GM21423 (cell line): ENCODE measurements at regions not wholly inside any gene's neighbourhood (a gene's known extent, or its start where the extent isn't known, plus 50 kb on each side); places are given as distances from the start of the nearest gene placed in this dataset.

Source experiments
- ATAC-seq: cut with Tn5 transposase; IDR thresholded peaks from one replicate; pipeline ENCODE4 v1.9.1; 2021; ENCODE audit warnings: mild to moderate bottlenecking, moderate library complexity; ENCODE audit not compliant: unreplicated experiment

DNA sequence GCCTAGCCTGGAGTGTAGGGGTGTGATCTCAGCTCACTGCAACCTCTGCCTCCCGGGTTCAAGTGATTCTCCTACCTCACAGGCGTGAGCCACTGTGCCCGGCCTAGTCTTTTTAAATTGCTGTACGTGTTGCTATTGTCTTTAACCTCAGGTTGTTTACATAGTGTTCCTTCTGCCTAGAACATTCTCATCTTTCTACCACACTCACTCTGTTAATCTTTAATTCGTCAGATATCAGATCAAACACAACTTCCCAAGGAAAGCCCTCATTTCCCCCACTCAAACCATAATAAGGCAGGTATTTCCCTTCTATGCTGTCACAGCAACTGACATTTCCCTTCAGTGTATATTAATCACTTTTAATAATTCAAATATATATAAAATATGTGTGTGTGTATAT is 1310.0 kb upstream of the C9orf72 start:
- no peak for ATAC-seq

DNA sequence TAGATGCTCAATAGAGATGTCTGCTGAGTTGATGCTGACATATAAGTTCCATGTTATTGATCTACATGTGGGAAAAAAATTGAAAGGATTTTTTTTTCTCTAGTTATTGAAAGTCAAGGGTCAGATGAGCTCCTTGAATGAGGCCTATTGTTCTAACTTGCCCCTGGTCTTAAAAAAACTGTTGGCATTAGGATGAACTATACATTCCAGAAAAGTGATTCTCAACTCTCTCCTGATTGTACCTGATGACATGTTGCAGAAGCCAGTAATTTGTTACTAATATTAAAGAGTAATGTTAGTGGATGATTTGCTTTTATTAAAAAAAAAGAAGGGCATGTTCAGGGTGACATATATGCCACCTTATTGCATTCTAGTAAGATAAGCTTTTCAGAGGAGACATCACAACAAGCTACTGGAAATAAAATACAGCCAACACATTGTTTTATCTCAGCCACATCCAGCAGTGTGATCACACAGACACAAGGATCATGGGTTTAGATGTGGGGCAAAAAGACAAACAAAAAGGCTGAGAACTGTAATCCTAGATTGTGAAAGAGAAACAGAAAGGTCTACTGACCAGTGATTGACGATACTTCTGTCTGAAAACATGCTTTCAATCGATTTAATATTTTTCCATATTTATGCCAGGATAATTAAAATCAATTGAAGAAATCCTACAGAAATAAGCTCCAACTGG is 1314.1 kb upstream of the C9orf72 start:
- ATAC-seq: no peak

DNA sequence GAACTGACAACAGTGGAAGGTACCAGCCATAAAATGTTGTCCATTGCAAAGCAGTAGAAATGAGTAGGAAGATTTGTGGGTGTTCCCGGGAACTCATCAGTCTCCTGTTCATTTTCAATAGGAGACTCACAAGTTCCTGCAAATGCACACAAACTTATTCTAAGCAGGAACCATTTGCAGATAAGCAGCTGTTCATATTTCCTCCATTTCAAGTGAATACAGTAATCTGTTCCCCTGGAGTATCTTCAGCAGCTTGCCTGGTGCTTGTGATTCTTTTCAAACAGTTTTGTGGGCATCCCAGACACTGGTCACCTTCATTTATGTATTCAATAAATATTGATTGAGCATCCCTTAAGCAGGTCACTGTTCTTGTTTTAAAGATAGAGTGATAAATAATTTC is 1315.5 kb upstream of the C9orf72 start:
- ATAC-seq: no peak

DNA sequence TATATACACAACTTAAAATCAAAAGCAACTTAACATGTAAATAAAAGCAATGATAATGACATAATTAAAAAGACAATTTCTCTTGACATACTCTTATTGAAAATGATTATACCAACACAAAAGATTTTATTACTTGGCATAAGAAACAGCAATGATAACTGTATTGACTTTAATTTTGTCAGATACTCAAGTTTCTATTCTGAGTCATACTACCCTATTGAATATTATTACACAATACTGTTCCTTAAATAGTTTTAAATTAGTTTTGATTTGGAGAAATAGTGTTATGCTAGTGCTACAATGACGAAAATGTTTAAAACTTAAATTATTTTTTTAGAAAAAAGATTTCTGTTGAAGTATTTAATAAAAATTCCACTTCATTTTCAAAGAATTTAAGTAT is 1319.3 kb upstream of the C9orf72 start:
- ATAC-seq: no peak

DNA sequence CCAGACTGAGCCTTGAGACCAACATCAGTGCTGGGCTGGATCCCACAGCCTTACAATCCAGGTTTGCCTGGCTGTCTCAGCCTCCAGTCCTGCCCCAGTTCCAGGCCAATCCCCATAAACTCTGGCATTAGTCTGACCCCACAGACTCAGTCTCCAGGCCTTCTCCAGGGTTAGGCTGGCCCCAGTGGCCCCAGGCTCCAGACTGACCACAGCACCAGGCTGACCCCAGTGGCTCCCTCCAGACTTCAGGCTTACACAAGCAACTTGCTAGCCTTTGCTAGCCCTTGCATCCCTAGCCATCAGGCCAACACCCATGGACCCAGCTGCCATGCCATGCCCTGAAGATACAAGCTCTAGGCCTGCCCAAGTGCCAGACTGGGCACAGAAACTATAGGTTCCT is 1326.0 kb upstream of the C9orf72 start:
- ATAC-seq: no peak

DNA sequence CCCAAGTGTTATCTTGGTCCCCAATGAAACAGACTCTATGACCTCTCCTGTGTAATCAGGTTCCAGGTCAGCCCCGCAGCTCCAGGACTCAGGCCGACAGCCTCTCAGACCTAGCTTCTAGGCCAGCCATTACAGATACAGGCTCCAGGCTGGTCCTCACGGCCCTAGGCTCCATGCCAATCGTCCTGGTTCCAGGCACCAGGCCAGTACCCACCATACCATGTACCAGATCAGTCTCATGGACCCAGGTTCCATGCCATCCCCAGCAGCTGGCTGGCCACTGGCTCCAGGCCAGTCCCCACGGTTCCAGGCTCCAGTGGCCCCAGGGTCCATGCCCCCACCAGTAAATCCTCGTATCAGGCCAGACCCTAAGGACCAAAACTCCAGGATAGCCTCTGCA is 1326.6 kb upstream of the C9orf72 start:
- ATAC-seq: no peak

DNA sequence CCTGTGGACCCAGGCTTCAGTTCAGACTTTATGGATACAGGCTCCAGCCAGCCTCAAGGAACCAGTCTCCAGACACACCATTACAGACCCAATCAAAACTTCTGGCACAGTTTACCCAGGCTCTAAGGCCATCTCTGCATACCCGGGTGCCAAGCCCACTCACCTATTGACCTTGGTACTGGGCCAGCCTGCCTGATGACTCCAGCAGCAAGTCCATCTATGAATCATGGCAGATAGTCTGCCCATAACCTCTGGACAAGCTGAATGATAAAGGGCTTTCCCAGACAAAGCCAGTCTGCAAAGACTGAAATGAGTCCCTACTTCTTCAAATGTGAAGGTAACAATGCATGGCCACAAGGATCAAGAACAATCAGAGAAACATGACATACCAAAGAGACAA is 1327.1 kb upstream of the C9orf72 start:
- ATAC-seq: no peak

DNA sequence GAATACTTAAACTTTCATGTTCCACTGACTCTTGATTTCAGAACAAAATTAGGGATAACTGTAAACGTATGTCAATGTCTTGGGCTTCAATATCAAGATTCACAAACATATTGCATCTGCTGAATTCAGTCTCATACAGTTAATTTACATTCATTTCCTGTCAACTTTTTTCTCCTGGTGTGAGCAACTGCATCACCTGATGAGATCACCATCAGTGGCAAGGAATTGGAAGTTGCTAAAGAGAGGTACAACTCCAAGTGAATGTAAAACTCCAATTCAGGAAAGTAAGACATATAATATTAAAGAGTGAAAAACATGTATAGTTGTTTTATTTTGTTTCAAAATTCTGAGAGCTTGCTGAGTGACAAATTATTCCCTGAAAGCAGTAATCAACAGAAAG is 1336.2 kb upstream of the C9orf72 start:
- no peak for ATAC-seq

DNA sequence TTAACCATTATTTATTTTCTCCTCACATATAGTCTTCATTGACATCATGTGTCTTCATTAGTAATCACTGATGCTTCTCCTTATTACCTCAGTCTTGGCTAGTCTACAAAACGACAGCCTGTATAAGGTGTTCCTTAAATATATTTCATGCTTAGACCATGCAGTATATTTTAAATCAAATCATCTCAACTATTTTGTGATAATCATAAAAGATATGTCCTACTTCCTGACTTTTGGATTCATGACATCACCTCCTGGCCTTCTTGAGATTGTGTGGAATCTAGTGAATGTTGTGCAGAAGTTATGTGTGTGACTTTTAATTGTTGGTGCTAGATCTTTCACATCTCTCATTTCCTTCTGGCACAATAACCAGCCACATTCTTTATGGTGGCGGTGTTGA is 1339.3 kb upstream of the C9orf72 start:
- no peak for ATAC-seq

DNA sequence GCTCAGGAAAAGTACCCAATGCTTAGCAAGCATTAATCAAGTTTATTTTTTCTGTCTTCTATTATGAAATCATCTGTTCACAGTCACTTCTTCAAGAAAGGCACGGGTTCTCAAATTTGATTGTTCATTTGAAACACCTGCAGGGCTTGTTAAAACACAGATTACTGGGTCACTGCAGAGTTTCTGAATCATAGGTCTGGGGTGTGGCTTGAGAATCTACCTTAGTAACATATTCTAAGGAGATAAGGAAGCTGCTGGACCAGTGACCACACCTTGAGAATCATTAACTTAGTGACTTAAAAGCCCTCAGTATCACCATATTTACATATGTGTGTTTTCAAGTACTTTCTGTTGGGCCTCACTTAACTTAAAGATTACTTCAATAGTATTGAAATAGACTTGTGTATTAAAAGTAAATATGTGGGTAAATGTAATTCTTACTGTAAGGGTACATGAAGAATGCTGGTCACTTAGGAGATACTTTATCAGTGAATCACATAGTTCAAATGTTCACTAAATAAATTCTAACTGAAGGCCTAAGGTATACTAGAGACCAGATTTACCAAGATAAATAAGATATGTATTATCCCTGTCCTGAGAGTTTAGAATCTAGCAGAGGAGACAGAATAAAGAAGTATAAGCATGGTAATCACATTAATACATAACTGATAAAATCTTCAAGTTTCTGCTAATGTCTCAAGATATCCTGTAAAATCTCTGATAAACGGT is 1342.1 kb upstream of the C9orf72 start:
- ATAC-seq: no peak

DNA sequence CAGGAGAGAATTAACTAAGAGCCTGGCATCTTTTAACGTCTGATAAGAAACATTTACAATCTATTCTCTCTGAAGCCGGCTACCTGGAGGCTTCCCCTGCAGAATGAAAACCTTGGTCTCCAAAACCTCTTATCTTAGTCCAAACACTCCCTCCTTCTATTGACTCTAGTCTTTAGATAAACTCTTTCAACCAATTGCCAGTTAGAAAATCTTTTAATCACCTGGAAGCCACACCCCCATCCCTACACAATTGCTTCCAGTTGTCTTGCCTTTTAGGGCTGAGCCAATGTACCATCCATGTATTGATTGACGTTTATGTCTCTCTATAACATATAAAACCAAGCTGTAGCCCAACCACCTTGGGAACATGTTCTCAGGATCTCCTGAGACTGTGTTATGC is 1343.1 kb upstream of the C9orf72 start:
- ATAC-seq: no peak

DNA sequence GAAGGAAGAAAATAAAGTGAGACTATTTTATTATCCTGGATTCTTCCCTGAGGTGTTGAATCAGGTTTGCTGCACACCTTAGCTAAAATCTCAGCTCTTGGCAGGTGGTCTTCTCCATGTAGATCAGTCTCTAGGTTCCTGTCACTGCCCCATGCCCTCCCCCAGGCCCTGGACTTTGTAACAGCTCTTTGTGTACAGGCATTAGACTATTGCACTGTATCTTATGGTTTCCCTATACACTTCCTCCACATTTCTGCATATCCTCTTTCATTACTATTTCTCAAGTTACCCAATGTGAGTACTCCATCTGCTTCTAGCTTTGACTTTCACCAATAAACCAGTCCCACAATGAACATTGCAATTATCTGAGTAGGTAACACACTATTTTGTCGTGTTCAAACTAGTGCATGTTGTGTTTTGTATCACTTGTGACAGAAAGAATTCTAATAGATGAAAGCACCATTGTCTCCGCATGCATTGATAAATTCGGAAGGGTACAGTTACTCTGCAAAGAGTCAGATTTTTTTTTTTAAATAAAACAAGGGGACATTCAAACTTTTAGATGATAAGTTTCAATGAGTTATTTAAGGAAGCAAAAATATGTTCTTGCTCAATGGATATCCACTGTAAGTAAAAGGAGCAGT is 1348.7 kb upstream of the C9orf72 start:
- ATAC-seq: no peak

DNA sequence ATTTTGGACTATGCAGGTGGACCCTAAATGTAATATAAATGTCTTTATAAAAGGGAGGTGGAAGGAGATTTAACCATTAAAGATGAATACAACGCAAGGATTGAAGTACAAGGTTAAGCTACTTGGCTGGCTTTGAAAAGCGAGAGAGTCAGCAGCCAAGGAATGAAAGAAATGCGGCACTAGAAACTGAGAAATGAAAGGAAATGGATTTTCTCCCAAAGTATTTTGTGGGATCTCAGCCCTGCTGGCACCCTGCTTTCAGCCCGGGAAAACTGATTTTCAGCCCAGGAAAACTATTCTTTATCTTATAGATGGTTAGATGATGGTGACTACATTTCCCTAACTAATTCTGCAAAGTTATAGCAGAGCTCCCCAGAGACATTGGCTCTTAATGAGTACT is 1349.6 kb upstream of the C9orf72 start:
- no peak for ATAC-seq

DNA sequence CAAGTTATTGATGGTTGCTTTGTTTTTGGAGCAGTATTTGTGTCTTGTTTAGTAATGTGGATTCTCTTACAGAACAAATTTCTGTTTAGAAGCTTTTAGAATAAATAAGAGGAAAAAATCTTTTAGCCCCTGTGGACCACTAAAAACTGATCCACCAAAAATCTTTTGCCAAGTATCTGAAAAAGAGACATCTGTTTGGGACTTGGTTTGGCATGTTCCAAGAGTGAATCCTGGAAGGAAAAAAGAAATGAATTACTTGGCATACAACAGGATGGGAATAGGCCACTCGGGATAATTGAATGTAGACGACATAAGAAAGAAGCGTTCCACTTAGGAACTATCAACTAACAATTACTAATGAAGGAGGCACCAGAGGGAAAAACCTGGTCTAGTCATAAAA is 1350.1 kb upstream of the C9orf72 start:
- ATAC-seq: no peak

DNA sequence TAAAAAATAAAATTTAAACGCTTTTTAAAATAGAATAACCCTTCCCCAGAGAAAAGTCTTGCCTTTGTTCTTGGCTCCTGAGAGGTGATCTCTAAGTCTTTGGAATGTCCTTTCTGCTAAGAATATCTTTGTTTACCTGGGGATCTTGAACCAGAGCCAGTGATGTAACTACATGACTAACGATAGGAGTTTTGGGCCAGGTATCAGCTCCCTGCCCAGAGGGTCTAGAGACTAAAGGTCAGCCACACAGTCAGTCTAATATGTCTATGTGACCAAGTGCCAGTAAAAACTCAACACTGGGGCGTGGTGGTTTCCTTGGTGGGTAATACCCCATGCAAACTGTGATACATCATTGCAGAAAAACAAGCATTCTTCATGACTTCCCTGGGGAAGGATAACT is 1351.9 kb upstream of the C9orf72 start:
- ATAC-seq: no peak

DNA sequence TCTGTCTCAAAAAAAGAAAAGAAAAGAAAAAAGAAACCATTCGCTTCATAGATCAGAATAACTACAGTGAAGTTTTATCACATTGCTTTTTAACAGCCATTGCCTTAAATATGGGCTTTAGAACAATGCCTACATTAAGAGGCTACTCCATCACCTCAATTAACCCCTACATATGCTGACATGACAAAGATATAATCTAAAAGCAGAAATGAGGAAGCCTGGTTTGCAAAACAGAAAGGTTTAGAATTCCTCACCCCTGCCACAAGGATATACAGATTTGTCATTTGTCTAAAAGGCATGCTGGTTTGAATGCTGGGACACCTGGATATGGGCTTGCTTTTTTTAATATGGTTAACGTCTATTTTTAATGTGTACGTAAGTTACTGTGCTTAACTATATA is 1353.0 kb upstream of the C9orf72 start:
- ATAC-seq: no peak

DNA sequence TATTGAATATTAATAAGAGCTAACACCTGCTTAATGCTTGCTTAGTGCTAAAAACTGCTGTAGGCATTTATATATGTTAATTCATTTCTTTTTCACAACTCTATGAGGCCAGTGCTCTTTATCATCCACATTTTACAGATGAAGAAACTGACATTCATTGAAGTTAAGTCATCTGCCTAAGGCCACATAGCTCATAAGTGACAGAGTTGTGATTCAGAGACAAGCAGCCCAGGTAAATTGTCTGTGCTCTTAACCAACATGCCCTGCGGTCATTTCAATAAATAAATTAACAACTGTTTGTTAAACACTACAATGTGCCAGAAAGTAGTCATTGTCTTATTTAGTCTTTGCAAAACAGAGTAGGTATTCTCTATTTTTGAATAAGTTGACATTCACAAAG is 1354.4 kb upstream of the C9orf72 start:
- no peak for ATAC-seq

DNA sequence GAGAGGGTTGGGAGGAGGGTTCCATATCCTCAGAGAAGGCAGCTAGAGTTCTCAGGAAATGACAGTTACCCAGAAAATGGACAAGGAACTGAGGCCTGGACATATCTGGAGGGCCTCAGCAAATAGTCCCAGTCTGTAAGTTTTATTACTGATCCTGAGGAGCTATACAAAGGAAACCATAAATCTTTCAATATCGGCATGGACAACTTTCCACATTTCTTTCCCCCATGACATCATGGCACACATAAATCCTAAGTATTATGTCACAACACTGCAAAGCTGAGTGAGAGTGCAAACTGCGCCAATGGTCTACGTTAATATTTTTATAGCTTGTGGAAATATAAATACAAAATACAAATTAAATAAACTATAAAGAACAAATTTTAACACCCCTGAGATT is 1356.2 kb upstream of the C9orf72 start:
- ATAC-seq: no peak

DNA sequence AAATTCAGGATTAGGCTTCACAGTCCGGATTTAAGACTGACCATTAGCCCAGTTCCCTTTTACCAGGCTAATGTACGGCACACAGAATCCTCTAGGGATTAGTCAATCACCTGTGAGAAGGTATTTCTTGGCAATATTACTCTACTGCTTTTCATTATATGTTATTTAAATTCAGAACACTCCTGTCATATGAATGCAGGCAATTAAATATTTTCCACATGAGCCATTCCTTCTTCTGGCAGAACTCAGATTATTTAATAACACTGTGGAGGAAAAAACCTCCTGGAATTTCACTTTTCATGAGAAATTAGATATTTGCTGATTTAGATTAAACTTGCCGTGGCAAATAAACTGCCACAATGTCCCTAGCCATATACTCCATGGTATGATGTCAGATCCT is 1357.5 kb upstream of the C9orf72 start:
- no peak for ATAC-seq

DNA sequence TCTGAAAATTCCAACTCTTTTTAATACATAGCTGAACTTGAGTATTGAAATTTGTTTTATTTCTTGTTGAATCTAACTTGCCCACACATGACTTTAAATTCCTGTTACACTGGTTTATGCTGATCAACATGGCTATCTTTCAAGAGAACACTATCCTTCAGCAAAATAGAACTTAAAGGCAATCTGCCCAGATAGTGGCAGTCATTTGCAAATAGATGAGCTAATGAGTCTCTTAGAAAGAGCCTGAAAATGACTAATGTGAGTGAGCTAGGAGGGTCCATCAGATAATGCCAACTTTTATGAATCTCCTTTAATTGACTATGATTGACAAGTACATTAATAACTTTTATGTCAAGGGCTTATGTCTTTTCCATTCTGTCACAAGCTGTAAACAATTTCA is 1360.8 kb upstream of the C9orf72 start:
- no peak for ATAC-seq

DNA sequence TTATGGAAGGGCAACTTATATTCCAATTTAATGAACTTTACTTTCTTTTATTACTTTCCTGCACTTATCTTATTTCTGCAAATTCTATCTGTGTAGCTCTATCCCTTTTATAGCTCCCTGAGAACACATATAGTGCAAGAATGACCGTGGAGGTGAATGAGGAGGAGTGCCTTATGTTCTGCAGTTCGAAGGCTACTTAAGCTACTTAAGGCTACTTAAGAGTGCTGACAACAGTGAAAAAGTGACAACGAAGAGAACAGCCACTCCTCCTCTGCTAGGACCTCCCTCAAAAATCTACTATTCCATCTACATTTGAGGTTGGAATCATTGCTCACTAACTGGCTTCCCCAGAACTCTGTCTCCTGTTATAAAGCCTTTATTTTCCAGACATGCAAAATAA is 1365.7 kb upstream of the C9orf72 start:
- ATAC-seq: no peak

DNA sequence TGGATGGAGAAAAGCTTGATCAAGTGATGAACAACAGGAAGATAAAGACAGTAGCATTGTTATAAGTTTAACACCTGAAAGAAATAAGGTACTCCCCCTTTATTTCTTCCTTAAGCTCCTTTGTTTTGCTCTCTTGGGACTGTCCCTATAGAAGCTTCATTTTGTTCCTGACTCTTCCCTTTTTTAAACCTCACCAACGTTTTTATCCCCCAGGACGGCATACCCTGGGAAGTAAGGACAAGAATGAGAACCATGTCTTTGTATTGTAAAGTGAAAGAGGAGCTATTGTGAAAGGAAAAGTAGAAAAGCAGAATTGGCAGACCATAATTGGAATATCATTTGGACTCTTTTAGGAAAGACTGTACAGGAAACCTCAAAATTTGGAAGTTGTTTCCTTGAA is 1368.6 kb upstream of the C9orf72 start:
- ATAC-seq: no peak
